AG04449 (cell line): ENCODE measurements at regions not wholly inside any gene's neighbourhood (a gene's known extent, or its start where the extent isn't known, plus 50 kb on each side); places are given as distances from the start of the nearest gene placed in this dataset.

ENCODE experiments used
- CTCF ChIA-PET: fragments of 350-600 bp; formaldehyde crosslinking; extraction: SDS; loops from one replicate; lab custom pipeline; 2021; ENCODE audit warnings: antibody characterized with exemption; lab: Yijun Ruan, JAX
- POLR2A ChIA-PET: fragments of 400-600, 350-600 bp; formaldehyde crosslinking; extraction: SDS; loops from one replicate; lab custom pipeline; 2020; ENCODE audit warnings: antibody characterized with exemption, inconsistent platforms; lab: Yijun Ruan, JAX
- DNase-seq: peaks from one replicate; pipeline ENCODE4 v3.0.0-alpha.2; 2010; ENCODE audit warnings: low read depth, low spot score
- H3K4me3 ChIP-seq: 2 replicates; pipeline ENCODE4 v1.5.1; 2011; ENCODE audit warnings: low read depth, mild to moderate bottlenecking, control low read depth, low read length
- TF ChIP-seq, protein P1 (sequence below): IDR thresholded peaks from one replicate; pipeline ENCODE4 v1.5.1; 2011; ENCODE audit warnings: mild to moderate bottlenecking, moderate library complexity, low read length, control low read depth, inconsistent platforms; ENCODE audit not compliant: insufficient read depth; ENCODE audit errors: missing control alignments

DNA sequence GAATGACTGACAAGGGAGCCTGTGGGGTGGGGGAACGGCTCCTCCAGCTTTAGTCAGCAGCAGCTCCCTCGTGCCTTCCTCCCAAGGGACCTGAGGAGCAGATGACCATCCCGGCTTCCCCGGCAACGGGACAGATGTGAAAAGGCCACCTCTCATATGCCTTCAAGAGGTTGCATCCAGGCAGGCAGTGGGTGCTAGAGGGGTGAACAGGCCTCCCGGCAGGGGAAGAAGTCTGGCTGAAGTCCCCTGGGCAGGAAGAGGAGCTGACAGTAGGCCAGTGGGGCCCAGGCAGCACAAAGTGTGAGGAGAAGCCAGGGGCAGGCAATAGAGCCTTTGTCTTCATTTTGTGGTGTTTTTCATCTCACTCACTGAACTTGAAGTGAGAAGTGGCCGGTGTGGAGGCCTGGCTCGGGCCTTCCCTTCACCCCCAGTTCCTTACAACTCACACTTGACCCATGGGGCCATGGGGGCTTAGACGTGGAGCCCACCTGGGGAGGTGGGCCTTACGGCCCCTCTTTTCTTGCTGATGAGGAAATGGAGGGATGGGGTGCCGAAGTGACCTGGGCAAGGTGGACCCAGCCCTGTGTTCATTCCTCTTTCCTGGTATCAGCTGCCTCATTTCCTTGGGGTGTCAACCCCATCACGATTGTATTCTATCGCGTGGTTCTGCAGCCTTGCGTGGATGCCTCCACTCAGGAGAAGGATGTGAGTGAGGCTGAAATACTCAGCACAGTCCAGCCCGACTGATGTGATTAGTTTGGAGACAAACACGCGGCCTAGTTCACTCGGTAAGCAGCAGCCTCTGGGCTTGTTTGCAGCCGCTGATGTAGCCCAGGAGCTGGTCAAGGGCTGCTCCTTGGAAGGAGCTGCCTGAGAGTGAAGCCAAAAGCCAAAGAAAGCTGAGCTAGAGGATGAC, 115.5 kb upstream of the ALDH1A3 start:
- DNase-seq = no peak
- H3K4me3 ChIP-seq = no peak overlapping the region
- ChIA-PET CTCF (interaction anchor here (1.1 to 2.0 kb wide), 8 partner anchors 14 to 244 kb away, joined by 3 to 6 read pairs (median 4); no protein-coding TSS in a partner anchor), POLR2A (interaction anchor here (1.3 kb wide), 1 partner anchor 39 kb away, joined by 3 read pairs; no protein-coding TSS in a partner anchor)
- TF ChIP-seq, protein P1, sequence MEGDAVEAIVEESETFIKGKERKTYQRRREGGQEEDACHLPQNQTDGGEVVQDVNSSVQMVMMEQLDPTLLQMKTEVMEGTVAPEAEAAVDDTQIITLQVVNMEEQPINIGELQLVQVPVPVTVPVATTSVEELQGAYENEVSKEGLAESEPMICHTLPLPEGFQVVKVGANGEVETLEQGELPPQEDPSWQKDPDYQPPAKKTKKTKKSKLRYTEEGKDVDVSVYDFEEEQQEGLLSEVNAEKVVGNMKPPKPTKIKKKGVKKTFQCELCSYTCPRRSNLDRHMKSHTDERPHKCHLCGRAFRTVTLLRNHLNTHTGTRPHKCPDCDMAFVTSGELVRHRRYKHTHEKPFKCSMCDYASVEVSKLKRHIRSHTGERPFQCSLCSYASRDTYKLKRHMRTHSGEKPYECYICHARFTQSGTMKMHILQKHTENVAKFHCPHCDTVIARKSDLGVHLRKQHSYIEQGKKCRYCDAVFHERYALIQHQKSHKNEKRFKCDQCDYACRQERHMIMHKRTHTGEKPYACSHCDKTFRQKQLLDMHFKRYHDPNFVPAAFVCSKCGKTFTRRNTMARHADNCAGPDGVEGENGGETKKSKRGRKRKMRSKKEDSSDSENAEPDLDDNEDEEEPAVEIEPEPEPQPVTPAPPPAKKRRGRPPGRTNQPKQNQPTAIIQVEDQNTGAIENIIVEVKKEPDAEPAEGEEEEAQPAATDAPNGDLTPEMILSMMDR = no peak

DNA sequence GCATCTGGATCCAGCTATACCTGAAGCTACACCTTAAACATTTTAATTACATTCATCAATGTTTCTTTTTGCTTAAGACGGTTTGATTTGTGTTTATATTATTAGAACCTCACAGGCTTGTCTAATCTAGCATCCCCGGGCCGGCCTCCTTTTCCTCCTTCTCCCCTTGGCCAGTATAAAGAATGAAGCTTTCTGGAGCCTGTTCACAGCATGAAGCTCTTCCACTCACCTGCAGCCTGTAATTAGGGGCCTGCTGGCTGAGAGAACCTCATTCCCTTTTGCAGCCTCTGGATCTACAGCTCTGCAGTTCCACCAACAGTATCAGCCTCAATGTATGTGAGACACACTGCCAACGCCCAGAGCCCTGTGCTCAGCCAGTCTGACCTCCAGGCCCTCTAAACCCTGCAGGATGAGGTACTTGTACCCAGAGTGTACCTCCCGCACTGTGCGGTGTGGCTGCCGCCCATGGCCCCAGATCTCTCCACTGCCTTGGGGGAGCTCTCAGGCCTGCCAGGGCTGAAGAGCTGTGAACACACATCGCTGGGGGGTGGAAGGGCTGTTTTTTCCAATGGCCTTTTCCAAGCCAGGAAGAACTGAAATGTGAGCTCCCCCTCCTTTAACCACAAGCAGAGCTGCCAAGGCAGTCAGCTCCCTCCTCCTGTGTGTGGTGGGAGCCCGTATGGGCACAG, 114.7 kb upstream of the ALDH1A3 start:
- H3K4me3 ChIP-seq = no peak overlapping the region
- POLR2A ChIA-PET = interaction anchor here (1.3 kb wide), 1 partner anchor 40 kb away, joined by 3 read pairs; no protein-coding TSS in a partner anchor
- peak; percentile 49 for DNase-seq
- TF ChIP-seq, protein P1 = no peak
- CTCF ChIA-PET = interaction anchor here (1.0 to 2.0 kb wide), 8 partner anchors 104 to 243 kb away, joined by 3 to 6 read pairs (median 4); no protein-coding TSS in a partner anchor

DNA sequence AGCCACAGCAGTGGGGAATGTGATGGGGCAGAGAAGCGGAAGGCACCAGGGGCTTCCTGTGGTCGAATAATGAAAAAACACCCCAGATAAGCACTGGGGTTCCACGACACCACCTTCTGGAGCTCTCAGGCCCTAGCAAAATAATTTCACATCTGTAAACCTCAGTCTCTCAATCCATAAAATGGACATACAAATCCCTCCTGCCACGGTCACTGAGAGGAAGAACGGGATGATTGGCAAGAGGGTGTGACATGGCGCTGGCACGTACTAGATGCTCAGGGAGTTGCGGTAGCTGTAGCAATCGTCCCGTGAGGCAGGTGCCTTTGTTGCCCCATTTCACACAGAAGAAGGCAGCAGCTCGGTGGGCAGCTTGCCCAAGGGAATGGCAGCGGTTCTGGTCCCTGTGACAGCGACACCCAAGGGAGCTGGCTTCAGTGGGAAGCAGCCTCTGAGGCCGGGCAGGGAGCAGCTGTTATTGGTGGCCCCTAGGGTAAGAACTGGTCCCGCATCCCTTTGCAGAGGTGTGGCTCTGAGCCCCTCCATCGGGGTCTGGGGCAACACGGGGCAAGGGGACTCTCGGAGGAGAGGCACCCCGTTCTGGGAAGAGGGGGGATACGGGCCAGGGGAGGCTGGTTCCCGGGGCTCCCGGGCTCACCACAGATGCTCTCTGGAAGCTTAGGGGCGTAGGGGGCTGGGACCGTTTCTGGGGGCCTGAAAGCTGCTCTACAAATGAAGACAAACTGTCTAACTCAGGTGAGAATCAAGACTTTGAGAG, 114.0 kb upstream of the ALDH1A3 start:
- no peak overlapping the region for H3K4me3 ChIP-seq
- POLR2A ChIA-PET = interaction anchor here (1.3 kb wide), 1 partner anchor 40 kb away, joined by 3 read pairs; no protein-coding TSS in a partner anchor
- CTCF ChIA-PET = interaction anchor here (1.0 to 2.0 kb wide), 7 partner anchors 11 to 241 kb away, joined by 3 to 6 read pairs (median 4); no protein-coding TSS in a partner anchor
- DNase-seq = no peak
- TF ChIP-seq, protein P1 = no peak

DNA sequence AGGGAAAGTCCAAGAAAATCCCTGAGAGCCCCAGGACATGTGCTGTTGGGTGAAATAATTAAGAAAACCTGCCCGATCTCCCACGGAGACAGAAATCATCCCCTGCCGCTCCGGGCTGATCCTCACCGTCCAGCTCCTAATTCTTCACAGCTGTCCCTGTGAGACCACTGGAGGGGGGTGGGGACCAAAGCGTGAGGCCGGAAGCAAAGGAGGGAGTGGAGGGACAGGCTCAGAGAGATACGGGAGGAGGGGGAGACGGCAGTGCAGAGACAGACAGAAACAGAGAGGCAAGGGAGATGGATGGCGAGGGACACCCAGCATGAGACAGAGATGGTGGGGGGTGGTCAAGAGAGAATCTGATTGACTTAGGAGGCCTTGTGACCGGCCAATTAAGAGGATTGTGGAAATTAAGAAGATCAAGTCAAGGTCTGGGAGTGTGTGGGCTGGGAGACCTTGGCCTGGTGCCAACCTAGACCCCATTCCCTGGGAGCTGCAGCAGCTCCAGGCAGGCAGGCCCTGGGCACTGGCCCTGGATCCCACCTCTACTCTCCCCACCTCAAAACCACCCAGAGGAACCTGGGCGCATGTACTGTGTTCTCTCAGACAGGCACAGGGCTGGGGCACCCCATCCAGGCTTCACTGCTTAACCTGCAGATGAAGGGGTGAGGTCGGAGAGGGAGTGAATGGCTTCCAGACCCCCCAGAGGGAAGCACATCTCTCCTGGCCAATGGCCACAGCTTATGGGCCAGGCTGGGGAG, 113.2 kb upstream of the ALDH1A3 start:
- CTCF ChIA-PET = interaction anchor here (1.0 to 2.0 kb wide), 5 partner anchors 11 to 240 kb away, joined by 3 to 6 read pairs (median 4); no protein-coding TSS in a partner anchor
- TF ChIP-seq, protein P1 = no peak
- H3K4me3 ChIP-seq = no peak overlapping the region
- POLR2A ChIA-PET = no interaction called here
- DNase-seq = no peak

DNA sequence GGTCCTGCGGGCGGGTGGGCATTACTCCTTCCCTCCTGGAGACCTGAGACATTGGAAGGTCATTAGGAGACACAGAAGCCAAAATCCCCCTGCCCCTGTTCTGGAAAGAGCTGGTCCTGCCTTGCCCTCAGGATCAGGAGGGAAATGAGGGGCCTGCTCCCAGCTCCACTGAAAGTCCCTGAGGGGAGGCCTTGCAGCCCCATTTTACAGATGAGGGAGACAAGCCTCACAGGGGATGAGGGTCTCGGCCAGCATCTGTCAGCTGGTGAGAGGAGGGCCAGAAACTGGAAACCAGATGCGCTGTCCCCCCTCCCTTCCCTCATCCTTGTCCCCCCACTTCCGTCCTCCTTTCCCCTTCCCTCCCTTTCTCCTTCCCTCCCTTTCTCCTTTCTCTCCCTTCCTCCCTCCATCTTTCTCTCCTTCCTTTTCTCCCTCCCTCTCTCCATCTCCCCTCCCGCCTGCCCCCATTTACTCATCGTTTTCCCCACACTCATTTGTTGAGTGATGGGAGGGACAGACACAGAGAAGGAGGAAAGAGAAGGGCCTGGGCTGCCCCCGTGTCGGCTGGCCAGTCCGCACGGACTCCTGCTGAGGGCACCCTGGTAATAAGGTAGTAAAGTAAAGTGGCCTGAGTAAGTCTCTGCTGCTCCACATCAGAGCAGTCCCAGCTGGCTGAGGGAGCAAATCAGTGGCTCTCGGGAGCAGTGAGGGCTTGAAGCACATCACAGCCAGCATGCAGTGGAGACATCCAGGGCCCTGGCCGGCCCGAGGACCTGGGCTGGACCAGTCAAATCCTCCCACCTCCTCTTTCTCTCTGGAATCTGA, 112.4 kb upstream of the ALDH1A3 start:
- DNase-seq = no peak
- ChIA-PET CTCF (interaction anchor here (1.3 to 1.5 kb wide), 2 partner anchors 10 to 240 kb away, joined by 3 to 4 read pairs; no protein-coding TSS in a partner anchor), POLR2A (no interaction called here)
- TF ChIP-seq, protein P1 = no peak
- no peak overlapping the region for H3K4me3 ChIP-seq
